Hippocampal formation (tissue), 2 donors: ENCODE measurements at regions not wholly inside any gene's neighbourhood (a gene's known extent, or its start where the extent isn't known, plus 50 kb on each side); places are given as distances from the start of the nearest gene placed in this dataset.

Experiments used
- DNase-seq, 2 donors: peaks; one replicate each; lab custom pipeline; 2025; lab: John Stamatoyannopoulos, UW

DNA sequence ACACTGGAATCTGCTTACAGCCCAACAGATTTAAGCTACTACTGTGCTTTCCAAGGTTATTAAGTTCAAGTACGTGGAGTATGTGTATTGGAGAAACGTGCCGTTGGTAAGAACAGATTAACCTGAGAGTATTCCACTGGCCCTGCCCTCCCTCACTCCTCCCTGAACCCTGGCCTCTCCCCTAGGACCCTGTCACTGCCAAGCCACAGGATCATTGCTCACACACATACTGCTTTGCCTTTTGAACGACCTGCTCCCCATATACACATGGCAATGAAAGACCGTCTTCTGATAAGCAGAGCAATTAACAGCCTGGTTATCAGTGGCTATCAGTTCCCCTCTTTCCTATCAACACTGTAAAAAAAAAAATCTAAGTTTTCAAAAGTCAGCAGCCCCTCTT lies 458.9 kb upstream of the DYNLRB2 start:
- DNase-seq = no peak

DNA sequence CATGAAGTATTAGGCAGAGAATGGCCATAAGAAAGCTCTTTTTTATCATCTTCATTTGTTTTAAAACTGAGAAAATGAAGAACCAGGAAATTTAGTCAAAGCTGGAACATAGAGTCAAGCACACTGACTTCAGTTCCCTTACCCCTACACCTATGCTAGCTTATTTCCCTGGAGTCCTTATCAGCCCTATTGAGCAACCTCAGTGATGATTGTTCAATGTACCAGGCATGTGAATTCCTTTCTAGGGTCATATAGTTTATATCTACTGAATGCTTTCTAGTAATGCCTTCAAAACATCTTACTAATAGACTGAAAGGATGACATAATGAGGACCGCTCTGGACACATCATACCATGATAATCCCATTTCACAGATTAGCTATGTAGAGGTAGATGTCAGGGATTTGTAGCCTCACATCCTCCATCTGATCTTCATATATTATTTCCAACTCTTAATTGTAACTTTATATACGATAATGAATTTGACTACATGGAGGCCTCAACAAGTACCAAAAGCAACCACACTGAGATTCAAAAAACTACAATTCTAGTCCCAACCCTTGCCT lies 460.4 kb upstream of the DYNLRB2 start:
- DNase-seq = no peak

DNA sequence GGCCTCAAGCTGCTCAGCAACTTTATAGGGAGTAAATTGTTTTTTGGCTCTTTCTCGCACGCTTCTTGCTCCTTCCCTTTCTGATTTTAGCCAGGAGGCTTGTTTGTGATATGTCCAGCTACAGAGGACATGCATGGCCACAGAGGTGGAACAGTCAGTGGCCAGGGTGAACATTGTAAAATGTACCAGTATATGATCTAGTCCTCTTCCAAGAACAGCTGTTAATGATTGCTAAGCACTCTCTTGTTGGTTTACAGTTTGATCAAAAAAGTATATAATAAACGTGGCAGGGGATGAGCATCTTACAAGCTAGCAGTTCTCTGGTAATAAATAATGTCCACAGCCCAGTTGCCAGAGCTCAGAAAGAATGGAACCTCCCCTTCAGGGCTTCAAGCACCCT lies 461.7 kb upstream of the DYNLRB2 start:
- no peak for DNase-seq

DNA sequence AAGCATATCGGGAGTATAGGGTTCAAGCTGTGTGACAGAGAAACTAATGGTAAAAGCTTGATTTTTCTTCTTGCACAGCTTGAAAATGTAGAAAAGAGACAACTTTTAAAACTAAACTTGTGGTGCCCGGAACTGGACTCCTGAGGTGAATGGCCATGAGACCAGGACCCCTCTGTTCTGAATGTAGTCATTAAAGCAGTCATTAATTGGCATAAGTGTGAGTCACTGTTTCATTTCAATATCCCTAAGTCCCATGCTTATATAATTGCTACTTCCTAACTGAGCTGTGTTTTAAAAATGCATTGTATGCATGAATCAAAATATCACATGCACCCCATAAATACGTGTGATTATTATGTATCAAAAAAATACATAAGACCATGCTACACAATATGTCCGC lies 463.1 kb upstream of the DYNLRB2 start:
- DNase-seq = no peak

DNA sequence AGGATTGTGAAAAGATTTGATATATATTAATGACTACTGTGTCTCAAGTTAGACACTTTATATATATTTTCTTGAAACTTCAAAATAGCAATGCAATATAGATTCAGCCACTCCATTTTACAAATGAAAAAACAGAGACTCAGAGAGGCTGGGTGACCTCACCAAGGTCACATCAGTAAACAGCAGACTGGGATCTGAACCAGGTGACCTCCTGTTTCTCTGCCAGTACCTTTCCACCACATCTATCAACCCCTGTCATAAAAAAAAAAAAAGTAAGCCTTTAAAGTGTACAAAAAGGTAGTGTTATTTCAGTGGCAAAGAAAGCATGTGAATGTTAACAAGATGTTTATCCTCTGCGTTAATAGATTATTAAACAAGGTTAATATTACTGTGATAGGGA lies 466.5 kb upstream of the DYNLRB2 start:
- DNase-seq = no peak

DNA sequence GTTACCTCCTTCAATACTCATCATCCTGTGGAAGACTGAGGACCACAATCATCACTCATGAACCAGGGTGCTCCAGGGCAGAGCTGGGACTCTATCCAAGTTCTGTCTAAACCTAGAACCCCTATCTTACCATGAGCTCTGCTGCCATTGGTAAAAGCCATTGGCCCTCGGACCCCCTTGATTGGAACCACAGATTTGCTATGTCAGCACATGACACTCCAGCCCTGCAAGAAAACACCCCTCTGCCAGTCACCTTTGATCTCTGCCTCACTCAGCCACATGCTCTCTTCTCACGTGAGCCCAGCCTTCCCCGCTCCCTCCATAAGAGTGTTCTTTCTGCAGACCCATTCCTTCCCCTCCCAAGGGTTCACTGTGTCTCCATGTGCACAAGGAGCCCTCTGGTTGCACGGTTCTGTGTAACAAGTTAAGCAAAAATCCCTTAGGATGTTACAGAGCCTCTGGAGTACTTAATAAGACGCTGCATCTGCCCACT lies 468.8 kb upstream of the DYNLRB2 start:
- no peak for DNase-seq

DNA sequence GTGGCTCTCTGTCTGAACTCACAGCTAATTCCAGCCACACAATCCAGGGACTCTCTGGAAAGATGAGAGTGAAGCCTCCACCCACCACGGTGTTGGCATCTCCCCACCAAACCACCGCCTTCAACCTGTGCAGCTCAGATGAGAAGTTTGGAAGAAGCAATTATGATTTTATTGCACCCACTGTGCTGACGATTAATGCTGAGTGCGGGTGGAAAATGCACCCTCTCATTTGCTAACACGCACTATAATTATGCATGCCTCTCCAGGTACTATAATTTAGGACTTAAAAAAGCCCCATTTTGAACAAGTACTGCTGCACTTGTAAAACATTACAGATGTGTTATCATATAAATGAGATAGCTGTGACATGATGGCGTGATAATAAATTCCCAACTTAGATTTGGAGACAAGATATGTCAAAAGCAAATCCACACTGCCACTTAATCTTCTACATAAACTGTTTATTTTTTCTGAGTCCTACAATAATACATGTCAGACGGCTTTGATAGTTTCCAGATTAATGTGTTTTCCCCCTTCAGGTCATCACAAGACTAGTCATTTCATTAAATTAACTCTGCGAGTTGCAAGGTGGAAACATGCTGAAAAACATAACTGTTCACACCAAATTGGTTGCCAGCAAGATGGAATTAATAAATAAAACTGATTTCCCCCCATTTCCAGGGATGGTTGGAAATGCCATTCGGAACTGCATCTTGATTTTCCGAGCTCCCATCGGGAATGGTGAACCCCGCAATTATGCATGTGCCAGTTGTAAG lies 466.5 kb upstream of the MAF start:
- no peak for DNase-seq

DNA sequence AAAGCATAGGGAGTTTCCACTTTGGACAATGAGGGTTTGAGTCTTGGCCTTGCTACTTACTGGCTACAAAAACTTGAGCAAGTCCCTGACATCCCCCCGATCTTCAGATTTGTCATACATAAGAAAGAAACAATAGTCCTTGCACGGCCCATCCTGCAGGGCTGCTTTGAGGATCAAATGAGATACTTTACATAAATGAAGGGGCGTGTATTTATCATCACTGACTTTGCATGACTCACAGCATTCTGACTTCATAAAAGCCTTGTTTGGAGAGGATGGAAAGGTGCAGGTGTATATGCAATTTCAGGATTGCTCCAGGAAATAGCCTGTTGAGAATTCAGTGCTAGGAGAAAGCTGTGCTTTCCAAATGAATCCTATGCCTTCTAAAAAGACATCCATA lies 465.0 kb upstream of the MAF start:
- no peak for DNase-seq

DNA sequence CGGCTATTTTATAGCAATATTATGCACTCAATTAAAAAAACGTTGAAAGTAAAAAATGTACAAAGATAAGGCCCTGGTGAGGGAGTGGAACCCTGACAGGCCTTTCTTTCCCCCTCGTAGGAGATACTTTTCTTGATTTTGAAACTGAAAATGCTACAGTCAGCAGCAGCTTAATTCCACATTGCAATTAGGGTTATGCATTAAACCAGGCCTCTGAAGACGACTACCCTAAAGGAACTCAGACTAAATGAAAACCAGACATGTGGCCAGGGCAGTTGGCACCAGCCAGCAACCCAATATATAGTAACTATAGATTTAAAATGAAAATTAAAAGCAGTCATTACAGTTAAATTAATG lies 463.2 kb upstream of the MAF start:
- no peak for DNase-seq

DNA sequence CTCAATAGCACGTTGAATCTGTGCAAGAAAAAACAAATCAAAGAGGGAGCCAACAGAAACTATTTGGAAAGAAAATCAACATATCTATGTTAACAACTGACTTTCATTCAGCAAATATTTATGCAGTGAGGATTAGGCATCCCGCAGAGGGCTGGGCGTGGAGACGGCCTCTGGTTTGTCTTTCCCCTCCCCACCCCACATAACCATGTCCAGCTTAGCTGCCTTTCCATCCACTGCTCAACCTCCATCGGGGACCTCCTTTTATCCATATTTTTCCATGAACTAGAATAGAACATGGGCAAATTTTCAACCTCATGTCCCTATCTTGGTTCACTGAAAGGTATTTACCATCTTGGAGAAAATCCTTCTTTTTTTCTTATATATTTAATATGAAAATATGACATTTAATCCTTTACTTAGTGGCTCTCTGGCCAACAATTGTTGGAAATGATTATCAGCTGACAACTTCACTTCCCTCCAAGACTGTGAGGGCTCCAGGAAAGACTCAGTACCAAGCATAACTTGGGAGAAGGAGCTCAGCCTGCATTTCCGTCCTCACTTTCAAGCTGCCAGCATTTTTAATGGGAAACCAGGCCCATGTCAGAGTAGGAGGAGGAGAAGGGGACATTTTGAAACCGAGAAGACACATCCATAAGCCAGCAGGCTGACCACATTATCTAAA lies 462.6 kb upstream of the MAF start:
- no peak for DNase-seq

DNA sequence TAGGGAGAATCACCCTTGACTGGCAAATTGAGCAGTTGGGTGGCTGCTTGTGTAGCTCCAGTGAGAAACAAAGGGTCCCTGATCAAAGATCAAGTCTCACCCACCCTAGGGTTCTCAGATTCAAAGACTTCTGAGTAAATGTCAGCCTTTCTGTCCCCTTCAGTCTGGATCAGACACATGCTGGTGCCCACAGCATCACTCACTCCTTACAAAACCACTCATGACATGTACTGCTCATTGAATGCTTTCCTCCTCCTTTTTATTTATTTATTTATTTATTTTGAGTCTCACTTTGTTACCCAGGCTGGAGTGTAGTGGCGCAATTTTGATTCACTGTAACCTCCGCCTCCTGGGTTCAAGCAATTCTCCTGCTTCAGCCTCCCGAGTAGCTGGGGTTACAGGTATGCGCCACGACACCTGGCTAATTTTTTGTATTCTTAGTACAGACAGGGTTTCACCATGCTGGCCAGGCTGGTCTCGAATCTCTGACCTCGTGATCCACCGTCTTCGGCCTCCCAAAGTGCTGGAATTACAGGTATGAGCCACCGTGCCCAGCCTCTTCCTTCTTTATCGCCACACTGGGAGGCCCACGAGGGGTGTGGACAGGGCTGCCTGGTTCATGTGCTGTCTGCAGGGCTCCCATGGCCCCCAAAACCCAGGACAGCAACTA lies 462.0 kb upstream of the MAF start:
- no peak for DNase-seq

DNA sequence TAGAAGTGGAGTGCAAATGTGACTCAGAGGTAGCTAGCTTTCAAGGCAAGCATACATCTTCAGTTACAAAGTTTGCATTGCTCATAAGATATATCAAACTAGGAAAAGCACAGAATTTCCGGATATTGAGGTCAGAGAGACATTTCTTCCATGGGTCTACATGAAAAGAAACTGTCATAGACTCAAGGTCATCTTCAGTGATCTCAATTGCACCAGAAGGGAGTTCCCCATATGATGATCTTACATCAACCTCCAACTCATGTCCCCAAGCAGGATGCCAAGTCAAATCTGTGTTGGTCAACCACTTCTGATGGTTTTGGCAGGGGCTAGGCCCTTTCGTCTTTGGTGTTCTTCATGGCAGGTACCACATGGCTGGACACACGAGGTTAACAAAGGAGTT lies 459.9 kb upstream of the MAF start:
- no peak for DNase-seq

DNA sequence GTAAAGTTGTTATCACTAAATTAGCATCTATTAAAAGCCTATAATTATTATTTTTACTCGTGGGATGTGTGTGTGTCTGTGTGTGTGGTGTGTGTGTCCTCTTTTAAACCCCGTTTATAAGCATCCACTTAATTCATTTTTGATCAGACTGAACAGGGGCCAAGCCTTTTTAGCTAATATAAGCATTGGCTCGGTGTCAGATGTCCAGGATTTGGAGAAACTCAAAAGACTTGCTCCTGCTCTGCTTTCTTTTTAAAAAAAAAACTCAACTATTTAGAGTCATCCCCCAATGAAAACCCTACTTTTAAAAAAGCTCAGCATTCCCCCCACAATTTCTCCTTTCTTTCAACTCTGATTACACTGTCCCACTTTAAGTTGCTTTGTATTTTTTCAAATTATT lies 459.3 kb upstream of the MAF start:
- DNase-seq = no peak

DNA sequence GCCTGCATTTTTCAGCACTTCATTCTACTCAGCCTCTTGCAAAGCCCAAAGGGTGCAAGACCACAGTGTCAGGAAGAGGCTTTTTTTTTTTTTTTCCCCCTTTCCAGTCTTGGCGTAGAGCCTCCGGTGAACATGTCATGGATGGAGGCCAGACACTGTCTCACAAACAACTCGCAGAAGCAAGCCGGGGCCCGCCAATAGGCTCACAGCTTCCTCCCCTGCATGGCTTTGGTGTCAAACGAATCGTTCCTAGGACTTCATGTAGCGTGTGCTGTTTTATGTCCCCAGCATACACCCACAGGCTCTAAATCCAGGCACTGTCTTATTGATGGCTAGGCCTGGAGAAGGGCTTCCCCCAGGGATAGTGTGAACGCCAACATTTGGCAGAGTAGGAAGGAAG lies 457.7 kb upstream of the MAF start:
- no peak for DNase-seq

DNA sequence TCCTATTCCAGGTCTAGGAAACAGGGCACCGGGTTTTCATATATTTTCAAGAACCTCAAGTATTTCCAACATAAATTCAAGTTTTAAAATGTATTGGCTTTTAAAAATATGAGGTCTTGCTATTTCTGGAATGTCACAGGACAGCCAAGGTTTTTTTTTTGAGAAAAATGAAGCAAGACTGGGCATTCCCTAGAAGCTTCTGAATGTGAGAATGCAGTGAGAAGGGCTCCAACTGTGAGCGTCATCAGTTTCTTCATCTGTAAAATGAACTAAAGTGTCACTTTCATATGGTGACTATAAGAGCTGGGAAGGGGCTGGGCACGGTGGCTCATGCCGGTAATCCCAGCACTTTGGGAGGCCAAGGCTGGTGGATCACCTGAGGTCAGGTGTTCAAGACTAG lies 455.8 kb upstream of the MAF start:
- no peak for DNase-seq

DNA sequence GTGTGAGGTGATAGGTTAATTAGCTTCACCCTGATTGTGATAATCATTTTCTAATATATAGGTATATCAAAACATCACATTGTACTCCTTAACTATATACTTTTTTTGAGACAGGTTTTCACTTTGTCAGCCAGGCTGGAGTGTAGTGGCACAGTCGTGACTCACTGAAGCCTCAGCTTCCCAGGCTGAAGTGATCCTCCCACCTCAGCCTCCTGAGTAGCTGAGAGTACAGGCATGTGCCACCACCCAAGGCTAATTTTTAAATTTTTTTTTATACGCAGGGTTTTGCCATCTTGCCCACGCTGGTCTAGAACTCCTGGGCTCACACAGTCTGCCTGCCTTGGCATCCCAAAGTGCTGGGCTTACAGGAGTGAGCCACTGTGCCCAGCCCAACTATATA lies 455.3 kb upstream of the MAF start:
- DNase-seq = no peak

DNA sequence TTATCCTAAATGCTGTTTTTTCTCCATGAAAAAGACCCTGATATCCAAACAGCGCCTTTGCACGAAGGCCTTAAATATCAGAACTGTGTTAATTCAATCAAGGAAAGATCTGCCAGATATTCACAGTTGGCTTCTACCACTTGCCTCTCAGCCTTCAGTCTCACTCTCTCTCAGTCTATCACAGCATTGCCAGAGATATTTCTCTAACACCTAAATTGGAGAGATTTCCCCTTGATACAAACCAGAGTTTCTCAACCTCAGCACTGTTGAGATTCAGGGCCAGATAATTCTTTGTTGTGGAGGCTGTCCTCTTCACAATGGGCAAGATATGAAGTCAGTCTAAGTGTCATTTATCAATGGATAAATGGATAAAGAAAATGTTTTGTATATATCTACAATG lies 454.1 kb upstream of the MAF start:
- DNase-seq = no peak

DNA sequence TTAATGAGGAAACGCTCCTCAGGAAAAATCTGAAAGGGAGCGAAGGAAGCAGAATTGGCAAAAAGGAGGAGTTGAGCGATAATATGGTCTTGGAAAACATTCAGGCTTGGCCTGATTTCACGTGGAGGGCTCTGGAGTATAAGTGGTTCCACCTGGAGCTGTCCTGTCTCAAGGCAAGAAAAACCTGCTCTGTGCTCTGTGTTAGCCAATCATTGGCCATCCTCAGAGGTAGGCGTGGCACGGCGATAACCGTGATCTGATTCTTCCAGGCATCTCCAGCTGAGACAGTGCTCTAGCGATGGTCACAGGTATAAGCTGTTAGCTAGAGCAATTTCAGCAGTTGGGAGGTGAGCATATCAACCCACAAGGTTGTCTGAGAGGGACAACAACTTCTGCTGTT lies 450.5 kb upstream of the MAF start:
- no peak for DNase-seq

DNA sequence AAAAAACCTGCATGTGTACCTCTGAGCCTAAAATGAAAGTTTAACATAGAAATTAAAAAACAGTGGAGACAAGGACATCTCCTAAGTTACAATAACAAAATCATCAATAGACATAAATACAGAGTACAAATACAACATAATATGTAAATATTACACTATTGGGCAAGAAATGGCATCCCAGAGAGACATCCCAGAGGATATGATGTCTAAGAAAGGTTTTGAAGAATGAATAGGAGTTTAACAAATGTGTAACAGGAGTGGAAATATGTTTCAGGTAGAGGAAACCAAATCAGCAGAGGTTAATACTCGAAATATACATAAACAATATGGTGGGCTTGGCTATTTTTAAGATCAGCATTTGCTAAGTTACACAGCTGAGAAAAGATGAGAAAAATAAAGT lies 447.7 kb upstream of the MAF start:
- DNase-seq = no peak

DNA sequence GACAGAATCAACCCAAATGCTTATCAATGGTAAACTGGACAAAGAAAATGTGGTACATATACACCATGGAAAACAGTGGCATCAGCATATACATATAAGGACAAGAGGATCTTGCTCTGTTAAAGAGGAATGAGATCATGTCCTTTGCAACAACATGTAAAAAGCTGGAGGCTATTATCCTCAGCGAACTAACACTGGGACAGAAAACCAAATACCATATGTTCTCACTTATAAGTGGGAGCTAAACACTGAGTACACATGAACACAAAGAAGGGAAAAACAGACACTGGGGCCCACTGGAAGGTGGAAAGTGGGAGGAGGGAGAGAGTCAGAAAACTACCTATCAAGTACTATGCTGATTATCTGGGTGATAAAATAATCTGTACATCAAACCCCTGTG lies 447.3 kb upstream of the MAF start:
- no peak for DNase-seq

DNA sequence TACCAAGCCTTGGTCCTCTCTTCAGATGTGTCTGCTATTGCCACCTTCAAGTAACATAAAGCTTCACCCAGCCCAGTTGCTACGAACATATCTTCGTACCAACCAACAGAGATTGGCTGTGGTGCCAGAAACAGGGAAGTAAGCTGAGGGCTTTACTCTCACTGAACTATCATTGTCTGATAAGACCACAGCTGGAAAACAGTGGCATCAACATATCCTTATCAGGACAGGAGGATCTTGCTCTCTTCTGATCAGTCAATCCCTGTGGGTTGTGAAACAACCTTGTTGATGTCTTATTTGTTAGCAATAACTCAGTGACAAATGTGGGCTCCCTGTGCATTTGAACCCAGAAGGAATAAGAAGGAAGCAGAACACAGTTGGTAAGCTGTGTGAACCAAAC lies 446.3 kb upstream of the MAF start:
- no peak for DNase-seq

DNA sequence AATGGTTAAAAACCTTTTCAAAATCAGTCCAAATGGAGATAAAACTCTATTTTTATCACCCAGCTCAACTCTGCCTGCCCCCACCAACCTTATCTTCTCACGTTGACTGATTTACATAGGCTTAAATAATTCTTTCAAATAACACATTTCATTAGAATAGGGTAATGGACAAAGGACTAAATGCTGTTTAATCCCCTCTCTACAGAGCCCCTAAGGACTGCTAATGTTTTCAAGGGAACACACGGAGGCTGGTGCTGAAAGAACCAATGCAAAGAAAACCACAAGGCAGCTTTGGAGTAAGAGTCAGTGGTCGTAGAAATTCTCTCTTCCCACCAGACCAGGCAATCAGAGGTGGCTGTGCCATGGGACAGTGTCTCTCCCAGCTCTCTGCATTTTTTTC lies 445.7 kb upstream of the MAF start:
- no peak for DNase-seq

DNA sequence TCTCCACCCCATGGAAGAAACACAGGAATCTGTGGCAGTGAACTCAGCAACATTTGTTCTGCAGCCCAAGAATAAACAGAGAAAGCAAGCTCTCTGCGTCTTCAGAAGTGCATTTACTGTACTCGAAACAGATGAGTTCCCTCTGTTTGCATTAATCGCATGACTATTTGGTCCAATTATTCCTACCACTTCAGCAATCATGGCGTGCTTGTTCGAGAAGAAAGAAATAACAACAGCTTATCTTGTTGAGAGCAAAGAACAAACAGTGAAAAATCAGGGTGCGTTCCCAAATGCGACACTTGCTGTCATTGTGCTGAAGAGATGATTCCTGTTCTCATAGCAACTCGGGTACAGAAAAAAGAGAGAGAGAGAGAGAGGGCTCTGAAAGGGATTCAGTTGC lies 445.3 kb upstream of the MAF start:
- DNase-seq = no peak
